ENCODE measurements at regions not wholly inside any gene's neighbourhood (a gene's known extent, or its start where the extent isn't known, plus 50 kb on each side); places are given as distances from the start of the nearest gene placed in this dataset.

DNA sequence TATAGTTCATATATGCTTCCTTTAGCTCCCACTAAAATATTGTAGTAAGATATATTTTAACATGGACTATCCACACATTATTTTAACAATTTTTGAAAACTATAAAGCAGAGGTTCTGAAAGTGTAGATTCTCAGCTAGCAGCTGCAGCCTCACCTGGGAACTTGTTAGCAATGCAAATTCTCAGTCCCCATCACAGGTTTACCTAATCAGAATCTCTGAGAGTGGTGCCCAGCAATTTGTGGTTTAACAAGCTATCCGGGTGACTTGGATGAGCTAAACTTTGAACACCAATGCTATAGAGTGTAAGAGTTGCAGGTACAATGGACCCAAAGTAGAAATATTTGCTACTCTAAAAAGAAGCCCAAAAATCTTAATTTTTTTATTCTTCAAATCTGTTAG is 99.8 kb upstream of the MDFIC start:
- TF ChIP-seq POLR2AphosphoS5 (IDR thresholded peaks at IDR 0.05) (no peak), POLR2A (IDR thresholded peaks at IDR 0.05) (no peak)
- TF ChIP-seq, protein P1, sequence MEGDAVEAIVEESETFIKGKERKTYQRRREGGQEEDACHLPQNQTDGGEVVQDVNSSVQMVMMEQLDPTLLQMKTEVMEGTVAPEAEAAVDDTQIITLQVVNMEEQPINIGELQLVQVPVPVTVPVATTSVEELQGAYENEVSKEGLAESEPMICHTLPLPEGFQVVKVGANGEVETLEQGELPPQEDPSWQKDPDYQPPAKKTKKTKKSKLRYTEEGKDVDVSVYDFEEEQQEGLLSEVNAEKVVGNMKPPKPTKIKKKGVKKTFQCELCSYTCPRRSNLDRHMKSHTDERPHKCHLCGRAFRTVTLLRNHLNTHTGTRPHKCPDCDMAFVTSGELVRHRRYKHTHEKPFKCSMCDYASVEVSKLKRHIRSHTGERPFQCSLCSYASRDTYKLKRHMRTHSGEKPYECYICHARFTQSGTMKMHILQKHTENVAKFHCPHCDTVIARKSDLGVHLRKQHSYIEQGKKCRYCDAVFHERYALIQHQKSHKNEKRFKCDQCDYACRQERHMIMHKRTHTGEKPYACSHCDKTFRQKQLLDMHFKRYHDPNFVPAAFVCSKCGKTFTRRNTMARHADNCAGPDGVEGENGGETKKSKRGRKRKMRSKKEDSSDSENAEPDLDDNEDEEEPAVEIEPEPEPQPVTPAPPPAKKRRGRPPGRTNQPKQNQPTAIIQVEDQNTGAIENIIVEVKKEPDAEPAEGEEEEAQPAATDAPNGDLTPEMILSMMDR (IDR thresholded peaks at IDR 0.05) = no peak
- Histone ChIP-seq H3K36me3 (no peaks in the 10 kb centered on the region), H3K27me3 (replicated peaks; ENCODE audit: insufficient read depth) (no peaks in the 10 kb centered on the region), H3K9me3 (no peaks in the 10 kb centered on the region), H3K4me1 (replicated peaks) (no peaks in the 10 kb centered on the region), H3K4me3 (no peak overlapping the region), H3K27ac (no peak overlapping the region)
- intact Hi-C loops (cut with DNase I) = no loop called here
- 78% methylated on average over 1 of the region's 1 CpG for WGBS
- no peak for DNase-seq (ENCODE audit: low spot score)

DNA sequence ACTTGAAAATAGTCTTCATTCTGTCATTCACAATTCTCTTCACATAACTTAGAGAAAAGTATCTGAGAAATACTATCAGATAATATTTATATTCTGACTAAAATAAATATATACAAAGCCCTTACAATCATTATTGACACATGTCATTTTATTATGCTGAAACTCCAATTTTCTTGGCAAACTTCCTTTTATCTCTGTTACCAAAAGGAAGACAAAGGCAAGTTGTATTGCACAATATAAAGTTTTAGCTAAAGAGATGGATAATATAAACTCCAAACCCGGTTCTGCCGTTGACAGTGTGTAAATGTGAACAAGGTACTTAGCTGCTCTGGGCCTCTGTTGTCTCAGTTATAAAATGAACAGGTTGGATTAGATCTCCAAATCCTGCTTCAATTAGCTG is 99.0 kb upstream of the MDFIC start:
- TF ChIP-seq, protein P1 (IDR thresholded peaks at IDR 0.05) = no peak
- TF ChIP-seq POLR2AphosphoS5 (IDR thresholded peaks at IDR 0.05) = no peak
- TF ChIP-seq POLR2A (IDR thresholded peaks at IDR 0.05) = no peak
- DNase-seq (ENCODE audit: low spot score) = no peak
- 44% methylated on average over 2 of the region's 2 CpGs for WGBS
- Histone ChIP-seq H3K27me3 (replicated peaks; ENCODE audit: insufficient read depth) (no peaks in the 10 kb centered on the region), H3K4me1 (replicated peaks) (no peaks in the 10 kb centered on the region), H3K4me3 (no peak overlapping the region), H3K9me3 (no peaks in the 10 kb centered on the region), H3K36me3 (no peaks in the 10 kb centered on the region), H3K27ac (no peak overlapping the region)
- intact Hi-C loops (cut with DNase I) = no loop called here

DNA sequence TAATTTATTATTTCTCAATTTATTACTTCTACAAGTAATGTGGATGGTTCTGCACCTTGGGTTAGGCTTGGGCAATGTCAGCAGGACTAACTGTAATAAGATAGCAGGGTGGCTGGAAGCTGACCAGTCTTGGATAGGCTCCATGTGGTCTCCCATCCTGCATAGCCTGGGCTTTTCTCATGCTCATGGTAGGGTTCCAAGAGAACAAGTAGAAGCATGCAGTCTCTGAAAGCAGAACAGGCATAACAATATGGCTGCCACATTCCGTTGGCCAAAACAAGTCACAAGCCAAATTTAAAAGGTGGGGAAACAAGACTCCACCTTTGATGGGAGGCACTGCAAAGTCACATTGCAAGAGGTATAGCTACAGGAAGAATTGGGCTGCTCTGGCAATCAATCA is 98.6 kb upstream of the MDFIC start:
- H3K9me3 ChIP-seq = no peaks in the 10 kb centered on the region
- no peaks in the 10 kb centered on the region for H3K4me1 ChIP-seq (replicated peaks)
- no peaks in the 10 kb centered on the region for H3K27me3 ChIP-seq (replicated peaks; ENCODE audit: insufficient read depth)
- no peaks in the 10 kb centered on the region for H3K36me3 ChIP-seq
- no peak for DNase-seq (ENCODE audit: low spot score)
- intact Hi-C loops (cut with DNase I) = no loop called here
- 53% methylated on average over 1 of the region's 1 CpG for WGBS
- no peak overlapping the region for H3K27ac ChIP-seq
- TF ChIP-seq POLR2AphosphoS5 (IDR thresholded peaks at IDR 0.05) = no peak
- no peak for TF ChIP-seq POLR2A (IDR thresholded peaks at IDR 0.05)
- TF ChIP-seq, protein P1 (IDR thresholded peaks at IDR 0.05) = no peak
- H3K4me3 ChIP-seq = no peak overlapping the region

DNA sequence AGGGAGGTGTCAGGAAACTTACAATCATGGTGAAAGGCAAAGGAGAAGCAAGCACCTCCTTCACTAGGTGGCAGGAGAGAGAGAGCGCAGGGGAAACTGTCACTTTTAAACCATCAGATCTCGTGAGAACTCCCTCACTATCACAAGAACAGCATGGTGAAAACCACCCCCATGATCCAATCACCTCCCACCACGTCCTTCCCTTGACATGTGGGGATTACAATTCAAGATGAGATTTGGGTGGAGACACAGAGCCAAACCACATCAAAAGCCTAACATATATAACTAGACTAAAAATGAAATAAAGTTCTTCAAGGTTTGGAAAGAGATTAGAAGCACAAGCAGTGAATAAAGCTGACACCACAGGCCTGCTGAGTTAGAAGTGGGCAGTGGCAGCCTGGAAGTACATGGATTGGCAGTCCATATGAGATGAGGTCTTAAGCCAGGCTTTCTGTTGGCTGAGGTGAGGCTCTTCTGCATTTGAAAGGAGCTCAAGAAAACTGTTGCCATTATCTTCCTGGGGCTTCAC is 96.4 kb upstream of the MDFIC start:
- Histone ChIP-seq H3K4me3 (no peak overlapping the region), H3K27me3 (replicated peaks; ENCODE audit: insufficient read depth) (no peaks in the 10 kb centered on the region), H3K4me1 (replicated peaks) (no peaks in the 10 kb centered on the region), H3K36me3 (no peaks in the 10 kb centered on the region), H3K27ac (no peak overlapping the region), H3K9me3 (no peaks in the 10 kb centered on the region)
- DNase-seq (ENCODE audit: low spot score) = no peak
- intact Hi-C loops (cut with DNase I) = no loop called here
- WGBS = 58% methylated on average over 3 of the region's 3 CpGs
- no peak for TF ChIP-seq POLR2A (IDR thresholded peaks at IDR 0.05)
- TF ChIP-seq, protein P1 (IDR thresholded peaks at IDR 0.05) = no peak
- no peak for TF ChIP-seq POLR2AphosphoS5 (IDR thresholded peaks at IDR 0.05)

DNA sequence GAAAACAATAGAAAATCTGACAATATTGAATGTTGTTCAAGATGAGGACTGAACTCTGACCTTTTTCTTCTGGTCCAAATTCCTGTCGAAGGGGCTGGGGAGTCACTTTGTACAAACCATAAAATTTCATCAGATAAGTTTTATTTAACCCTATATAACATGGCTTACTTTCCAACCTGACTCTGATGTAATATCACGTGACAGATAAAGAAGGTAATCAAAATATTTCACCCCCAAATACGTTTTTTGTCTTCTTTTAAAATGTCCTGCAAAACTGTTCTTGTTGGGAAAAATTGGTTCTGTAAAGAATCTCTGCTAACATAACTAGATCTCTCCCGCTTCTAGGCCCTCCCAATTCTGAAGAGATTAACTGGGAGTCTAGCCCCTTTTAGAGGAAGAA is 90.9 kb upstream of the MDFIC start:
- no peak for DNase-seq (ENCODE audit: low spot score)
- intact Hi-C loops (cut with DNase I) = no loop called here
- H3K36me3 ChIP-seq = no peaks in the 10 kb centered on the region
- no peaks in the 10 kb centered on the region for H3K27me3 ChIP-seq (replicated peaks; ENCODE audit: insufficient read depth)
- TF ChIP-seq POLR2AphosphoS5 (IDR thresholded peaks at IDR 0.05) = no peak
- no peak for TF ChIP-seq POLR2A (IDR thresholded peaks at IDR 0.05)
- TF ChIP-seq, protein P1 (IDR thresholded peaks at IDR 0.05) = no peak
- no peak overlapping the region for H3K27ac ChIP-seq
- no peaks in the 10 kb centered on the region for H3K4me1 ChIP-seq (replicated peaks)
- WGBS = 41% methylated on average over 4 of the region's 4 CpGs
- H3K4me3 ChIP-seq = no peak overlapping the region
- H3K9me3 ChIP-seq = no peaks in the 10 kb centered on the region

Data from prostate gland (tissue), 2 donors.